ENCODE measurements at regions not wholly inside any gene's neighbourhood (a gene's known extent, or its start where the extent isn't known, plus 50 kb on each side); places are given as distances from the start of the nearest gene placed in this dataset.
"Not testable (repeated sequence)": the region's sequence is repeated elsewhere in the genome, so short reads cannot be mapped to it uniquely, and the experiment has no call there.

DNA sequence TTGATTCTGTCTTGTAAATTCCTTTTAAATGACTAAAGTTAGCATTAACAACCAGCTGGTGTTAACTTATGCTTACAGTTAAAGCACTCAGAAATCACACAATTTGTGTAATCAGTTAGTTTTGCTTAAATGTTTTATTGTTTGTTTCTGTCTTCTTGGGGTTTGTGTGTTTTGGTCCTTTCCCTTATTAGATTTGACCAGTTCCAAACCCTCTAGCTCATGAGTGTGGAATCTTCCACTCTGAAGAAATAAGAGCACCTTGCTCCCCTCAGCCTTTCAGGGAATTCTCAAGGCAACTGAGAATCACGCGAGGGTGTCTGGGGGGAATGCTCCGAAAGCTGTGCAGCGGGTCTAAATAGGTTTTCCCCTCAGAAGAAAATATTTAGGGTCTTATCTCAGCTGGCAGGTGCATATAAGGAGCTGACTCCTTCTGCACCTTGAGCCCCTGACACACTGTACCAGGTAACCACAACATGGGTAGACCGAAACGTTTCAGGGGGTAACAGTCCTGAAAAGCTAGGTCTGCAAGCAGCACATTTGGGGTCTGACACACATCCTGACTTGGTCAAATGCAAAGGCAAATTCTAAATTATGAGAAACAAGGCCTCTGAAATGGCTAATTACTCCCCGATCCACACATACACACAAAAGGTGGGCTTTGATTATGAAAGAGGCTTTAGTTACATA is 188.1 kb upstream of the ETV3 start:
- TF ChIP-seq POLR2AphosphoS5 (IDR thresholded peaks at IDR 0.05): no peak
- TF ChIP-seq POLR2A (IDR thresholded peaks at IDR 0.05): no peak
- TF ChIP-seq, protein P1, sequence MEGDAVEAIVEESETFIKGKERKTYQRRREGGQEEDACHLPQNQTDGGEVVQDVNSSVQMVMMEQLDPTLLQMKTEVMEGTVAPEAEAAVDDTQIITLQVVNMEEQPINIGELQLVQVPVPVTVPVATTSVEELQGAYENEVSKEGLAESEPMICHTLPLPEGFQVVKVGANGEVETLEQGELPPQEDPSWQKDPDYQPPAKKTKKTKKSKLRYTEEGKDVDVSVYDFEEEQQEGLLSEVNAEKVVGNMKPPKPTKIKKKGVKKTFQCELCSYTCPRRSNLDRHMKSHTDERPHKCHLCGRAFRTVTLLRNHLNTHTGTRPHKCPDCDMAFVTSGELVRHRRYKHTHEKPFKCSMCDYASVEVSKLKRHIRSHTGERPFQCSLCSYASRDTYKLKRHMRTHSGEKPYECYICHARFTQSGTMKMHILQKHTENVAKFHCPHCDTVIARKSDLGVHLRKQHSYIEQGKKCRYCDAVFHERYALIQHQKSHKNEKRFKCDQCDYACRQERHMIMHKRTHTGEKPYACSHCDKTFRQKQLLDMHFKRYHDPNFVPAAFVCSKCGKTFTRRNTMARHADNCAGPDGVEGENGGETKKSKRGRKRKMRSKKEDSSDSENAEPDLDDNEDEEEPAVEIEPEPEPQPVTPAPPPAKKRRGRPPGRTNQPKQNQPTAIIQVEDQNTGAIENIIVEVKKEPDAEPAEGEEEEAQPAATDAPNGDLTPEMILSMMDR (IDR thresholded peaks at IDR 0.05): no peak
- Histone ChIP-seq H3K4me3 (no peak overlapping the region), H3K27ac (no peak overlapping the region), H3K36me3 (no peaks in the 10 kb centered on the region), H3K4me1 (no peaks in the 10 kb centered on the region), H3K9me3 (peaks cover 0 to 8% of the 10 kb centered on the region in 2 donors), H3K27me3 (no peaks in the 10 kb centered on the region)
- no peak for DNase-seq (ENCODE audit: low spot score in 2 of 2)
- intact Hi-C loops (cut with DNase I; ENCODE audit: low total_unique reads): no loop called here

DNA sequence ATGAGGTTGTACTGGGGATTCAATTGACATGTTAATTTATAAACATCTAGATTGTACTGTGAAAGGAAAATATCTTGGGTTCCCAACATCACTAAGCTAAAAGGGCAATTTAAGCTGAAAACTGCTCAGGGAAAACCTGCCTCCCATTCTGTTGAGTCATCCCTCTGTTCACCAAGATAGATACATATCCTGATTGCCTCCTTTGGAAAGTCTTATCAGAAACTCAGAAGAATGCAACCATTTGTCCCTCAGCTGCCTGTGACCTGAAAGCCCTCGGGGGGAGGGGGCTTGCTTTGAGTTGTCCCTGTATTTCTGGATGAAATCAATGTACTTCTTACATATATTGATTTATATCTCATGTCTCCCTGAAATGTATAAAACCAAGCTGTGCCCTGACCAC is 187.0 kb upstream of the ETV3 start:
- Histone ChIP-seq H3K9me3 (peaks cover 0 to 18% of the 10 kb centered on the region in 2 donors), H3K27ac (no peak overlapping the region), H3K4me3 (no peak overlapping the region), H3K4me1 (no peaks in the 10 kb centered on the region), H3K27me3 (no peaks in the 10 kb centered on the region), H3K36me3 (no peaks in the 10 kb centered on the region)
- intact Hi-C loops (cut with DNase I; ENCODE audit: low total_unique reads): no loop called here
- TF ChIP-seq POLR2AphosphoS5 (IDR thresholded peaks at IDR 0.05) (no peak), POLR2A (IDR thresholded peaks at IDR 0.05) (no peak)
- TF ChIP-seq, protein P1 (IDR thresholded peaks at IDR 0.05): no peak
- DNase-seq (ENCODE audit: low spot score in 2 of 2): no peak

DNA sequence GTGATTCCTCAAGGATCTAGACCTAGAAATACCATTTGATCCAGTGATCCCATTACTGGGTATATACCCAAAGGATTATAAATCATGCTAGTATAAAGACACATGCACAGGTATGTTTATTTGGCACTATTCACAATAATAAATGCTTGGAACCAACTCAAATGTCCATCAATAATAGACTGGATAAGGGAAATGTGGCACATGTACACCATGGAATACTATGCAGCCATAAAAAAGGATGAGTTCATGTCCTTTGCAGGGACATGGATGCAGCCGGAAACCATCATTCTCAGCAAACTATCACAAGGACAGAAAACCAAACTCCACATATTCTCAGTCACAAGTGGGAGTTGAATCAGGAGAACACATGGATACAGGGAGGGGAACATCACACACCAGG is 183.8 kb upstream of the ETV3 start:
- intact Hi-C loops (cut with DNase I; ENCODE audit: low total_unique reads); H3K27me3 ChIP-seq; H3K4me3 ChIP-seq; H3K4me1 ChIP-seq; H3K36me3 ChIP-seq; H3K27ac ChIP-seq; DNase-seq (ENCODE audit: low spot score in 2 of 2): not testable (repeated sequence)
- H3K9me3 ChIP-seq: peaks cover under 1 to 49% of the 10 kb centered on the region in 2 donors

DNA sequence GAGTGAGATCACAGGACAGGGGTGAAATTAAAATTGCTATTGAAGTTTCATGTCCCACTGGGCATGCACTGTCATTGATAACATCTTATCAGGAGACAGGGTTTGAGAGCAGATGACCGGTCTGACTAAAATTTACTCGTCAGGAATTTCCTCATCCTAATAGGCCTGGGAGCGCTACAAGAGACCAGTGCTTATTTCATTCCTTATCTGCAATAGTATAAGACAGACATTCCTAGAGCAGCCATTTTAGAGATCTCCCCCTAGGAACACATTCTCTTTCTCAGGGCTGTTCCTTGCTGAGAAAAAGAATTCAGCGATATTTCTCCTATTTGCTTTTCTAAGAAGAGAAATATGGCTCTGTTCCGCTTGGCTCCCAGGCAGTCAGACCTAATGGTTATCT is 181.4 kb upstream of the ETV3 start:
- TF ChIP-seq, protein P1 (IDR thresholded peaks at IDR 0.05): no peak
- no peak for TF ChIP-seq POLR2AphosphoS5 (IDR thresholded peaks at IDR 0.05)
- no peak overlapping the region for H3K27ac ChIP-seq
- intact Hi-C loops (cut with DNase I; ENCODE audit: low total_unique reads): no loop called here
- DNase-seq (ENCODE audit: low spot score in 2 of 2): no peak
- H3K36me3 ChIP-seq: no peaks in the 10 kb centered on the region
- H3K4me1 ChIP-seq: no peaks in the 10 kb centered on the region
- no peak overlapping the region for H3K4me3 ChIP-seq
- H3K9me3 ChIP-seq: peaks cover 7 to 69% of the 10 kb centered on the region in 2 donors
- no peaks in the 10 kb centered on the region for H3K27me3 ChIP-seq

DNA sequence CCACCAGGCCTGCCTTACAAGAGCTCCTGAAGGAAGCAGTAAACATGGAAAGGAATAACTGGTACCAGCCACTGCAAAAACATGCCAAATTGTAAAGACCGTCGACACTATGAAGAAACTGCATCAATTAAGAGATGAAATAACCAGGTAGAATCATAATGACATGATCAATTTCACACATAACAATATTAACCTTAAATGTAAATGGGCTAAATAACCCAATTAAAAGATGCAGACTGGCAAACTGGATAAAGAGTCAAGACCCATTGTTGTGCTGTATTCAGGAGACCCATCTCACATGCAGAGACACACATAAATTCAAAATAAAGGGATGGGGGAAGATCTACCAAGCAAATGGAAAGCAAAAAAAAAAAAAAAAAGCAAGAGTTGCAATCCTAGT is 179.0 kb upstream of the ETV3 start:
- intact Hi-C loops (cut with DNase I; ENCODE audit: low total_unique reads); DNase-seq (ENCODE audit: low spot score in 2 of 2); H3K4me3 ChIP-seq; H3K36me3 ChIP-seq; H3K27me3 ChIP-seq; H3K27ac ChIP-seq; H3K4me1 ChIP-seq: not testable (repeated sequence)
- peaks cover 7 to 69% of the 10 kb centered on the region in 2 donors for H3K9me3 ChIP-seq

DNA sequence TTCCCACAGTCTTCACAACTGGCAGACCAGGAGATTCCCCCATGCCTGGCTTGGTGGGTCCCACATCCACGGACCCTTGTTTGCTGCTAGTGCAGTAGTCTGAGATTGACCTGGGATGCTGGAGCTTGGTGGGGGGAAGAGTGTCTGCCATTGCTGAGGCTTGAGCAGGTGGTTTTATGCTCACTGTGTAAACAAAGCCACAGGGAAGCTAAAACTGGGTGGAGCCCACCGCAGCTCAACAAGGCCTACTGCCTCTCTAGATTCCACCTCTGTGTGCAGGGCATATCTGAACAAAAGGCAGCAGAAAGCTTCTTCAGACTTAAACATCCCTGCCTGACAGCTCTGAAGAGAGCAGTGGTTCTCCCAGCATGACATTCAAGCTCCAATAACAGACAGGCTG is 177.3 kb upstream of the ETV3 start:
- no peak overlapping the region for H3K27ac ChIP-seq
- intact Hi-C loops (cut with DNase I; ENCODE audit: low total_unique reads): no loop called here
- H3K9me3 ChIP-seq: peaks cover 7 to 53% of the 10 kb centered on the region in 2 donors
- DNase-seq (ENCODE audit: low spot score in 2 of 2): no peak
- no peaks in the 10 kb centered on the region for H3K4me1 ChIP-seq
- TF ChIP-seq POLR2AphosphoS5 (IDR thresholded peaks at IDR 0.05) (no peak), POLR2A (IDR thresholded peaks at IDR 0.05) (no peak)
- H3K27me3 ChIP-seq: no peaks in the 10 kb centered on the region
- no peaks in the 10 kb centered on the region for H3K36me3 ChIP-seq
- no peak overlapping the region for H3K4me3 ChIP-seq

DNA sequence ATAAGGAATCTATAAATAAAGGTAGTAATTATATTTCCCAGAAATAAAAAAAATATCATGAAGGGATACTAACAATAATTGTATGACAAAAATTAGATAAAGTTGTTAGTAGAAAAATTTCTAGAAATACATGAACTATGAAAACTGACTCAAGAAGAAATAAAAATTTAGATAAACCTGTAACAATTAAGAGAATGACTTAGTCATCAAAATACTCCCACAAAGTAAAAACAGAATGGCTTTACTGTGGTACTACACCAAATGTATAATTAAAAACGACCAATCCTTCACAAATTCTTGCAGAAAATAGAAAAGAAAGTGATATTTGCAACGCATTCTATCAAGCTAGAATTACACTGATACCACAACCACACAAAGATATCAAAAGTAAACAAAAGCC is 176.2 kb upstream of the ETV3 start:
- DNase-seq (ENCODE audit: low spot score in 2 of 2): no peak
- Histone ChIP-seq H3K4me1 (no peaks in the 10 kb centered on the region), H3K9me3 (peaks cover 7 to 42% of the 10 kb centered on the region in 2 donors), H3K36me3 (no peaks in the 10 kb centered on the region), H3K27ac (no peak overlapping the region), H3K27me3 (no peaks in the 10 kb centered on the region), H3K4me3 (no peak overlapping the region)
- TF ChIP-seq POLR2AphosphoS5 (IDR thresholded peaks at IDR 0.05) (no peak), POLR2A (IDR thresholded peaks at IDR 0.05) (no peak)
- TF ChIP-seq, protein P1 (IDR thresholded peaks at IDR 0.05): no peak
- intact Hi-C loops (cut with DNase I; ENCODE audit: low total_unique reads): no loop called here

All from breast epithelium (tissue), 4 donors.